ENCODE measurements at regions not wholly inside any gene's neighbourhood (a gene's known extent, or its start where the extent isn't known, plus 50 kb on each side); places are given as distances from the start of the nearest gene placed in this dataset.

GRCh38 chr12:93959657-93960056, 188.7 kb upstream of the PLXNC1 start:
- TF ChIP-seq NFIC (IDR thresholded peaks at IDR 0.05): no peak
- TF ChIP-seq EP300 (IDR thresholded peaks at IDR 0.05; ENCODE audit: low read length): no peak
- no peak for TF ChIP-seq CLOCK (CRISPR knock-in tag; IDR thresholded peaks at IDR 0.05; ENCODE audit: borderline replicate concordance)
- TF ChIP-seq ARNT (IDR thresholded peaks at IDR 0.05): no peak
- no peak for TF ChIP-seq STAT6 (CRISPR knock-in tag; IDR thresholded peaks at IDR 0.05)
- TF ChIP-seq SAFB (IDR thresholded peaks at IDR 0.05; ENCODE audit: borderline replicate concordance, low read depth, low read length): no peak

Measured in K562 (cell line).